ENCODE measurements at regions not wholly inside any gene's neighbourhood (a gene's known extent, or its start where the extent isn't known, plus 50 kb on each side); places are given as distances from the start of the nearest gene placed in this dataset.

GRCh38 chr14:86826661-86827060, 1166.3 kb downstream of the GALC start:
- Mint-ChIP-seq H3K27me3 (ENCODE audit: unreplicated experiment) (peaks cover 2% of the 10 kb centered on the region), H3K36me3 (ENCODE audit: low read depth, unreplicated experiment) (no peaks in the 10 kb centered on the region), H3K4me1 (ENCODE audit: unreplicated experiment) (no peaks in the 10 kb centered on the region), H3K27ac (ENCODE audit: unreplicated experiment) (no peak overlapping the region), H3K4me3 (ENCODE audit: unreplicated experiment) (no peak overlapping the region), H3K9me3 (ENCODE audit: unreplicated experiment) (no peaks in the 10 kb centered on the region)
- TF ChIP-seq CTCF (IDR thresholded peaks at IDR 0.05; ENCODE audit: unreplicated experiment), result no peak
- no peak for DNase-seq (ENCODE audit: low spot score)

- Mint-ChIP-seq H3K27me3 (ENCODE audit: unreplicated experiment) (no peaks in the 10 kb centered on the region), H3K9me3 (ENCODE audit: unreplicated experiment) (no peaks in the 10 kb centered on the region), H3K4me1 (ENCODE audit: unreplicated experiment) (no peaks in the 10 kb centered on the region), H3K36me3 (ENCODE audit: low read depth, unreplicated experiment) (no peaks in the 10 kb centered on the region), H3K27ac (ENCODE audit: unreplicated experiment) (no peak overlapping the region), H3K4me3 (ENCODE audit: unreplicated experiment) (no peak overlapping the region)
- no peak for DNase-seq (ENCODE audit: low spot score)
- no peak for TF ChIP-seq CTCF (IDR thresholded peaks at IDR 0.05; ENCODE audit: unreplicated experiment)
These were observed 1168.8 kb downstream of the GALC start for GRCh38 chr14:86824167-86824566.

- TF ChIP-seq CTCF (IDR thresholded peaks at IDR 0.05; ENCODE audit: unreplicated experiment), result no peak
- no peak overlapping the region for H3K4me3 Mint-ChIP-seq (ENCODE audit: unreplicated experiment)
- H3K36me3 Mint-ChIP-seq (ENCODE audit: low read depth, unreplicated experiment), result no peaks in the 10 kb centered on the region
- H3K27me3 Mint-ChIP-seq (ENCODE audit: unreplicated experiment), result no peaks in the 10 kb centered on the region
- no peak for DNase-seq (ENCODE audit: low spot score)
- H3K9me3 Mint-ChIP-seq (ENCODE audit: unreplicated experiment), result no peaks in the 10 kb centered on the region
- no peak overlapping the region for H3K27ac Mint-ChIP-seq (ENCODE audit: unreplicated experiment)
- H3K4me1 Mint-ChIP-seq (ENCODE audit: unreplicated experiment), result no peaks in the 10 kb centered on the region
These were observed 1169.4 kb downstream of the GALC start for GRCh38 chr14:86823581-86823980.

- Mint-ChIP-seq H3K36me3 (ENCODE audit: low read depth, unreplicated experiment) (no peaks in the 10 kb centered on the region), H3K9me3 (ENCODE audit: unreplicated experiment) (no peaks in the 10 kb centered on the region), H3K27ac (ENCODE audit: unreplicated experiment) (no peak overlapping the region), H3K4me1 (ENCODE audit: unreplicated experiment) (no peaks in the 10 kb centered on the region), H3K27me3 (ENCODE audit: unreplicated experiment) (no peaks in the 10 kb centered on the region), H3K4me3 (ENCODE audit: unreplicated experiment) (no peak overlapping the region)
- TF ChIP-seq CTCF (IDR thresholded peaks at IDR 0.05; ENCODE audit: unreplicated experiment), result no peak
- DNase-seq (ENCODE audit: low spot score), result no peak
These were observed 1177.6 kb downstream of the GALC start for GRCh38 chr14:86815341-86815740.

GRCh38 chr14:86802726-86803125, 1190.3 kb downstream of the GALC start:
- H3K4me1 Mint-ChIP-seq (ENCODE audit: unreplicated experiment), result no peaks in the 10 kb centered on the region
- no peak for TF ChIP-seq CTCF (IDR thresholded peaks at IDR 0.05; ENCODE audit: unreplicated experiment)
- H3K36me3 Mint-ChIP-seq (ENCODE audit: low read depth, unreplicated experiment), result no peaks in the 10 kb centered on the region
- DNase-seq (ENCODE audit: low spot score), result no peak
- H3K27ac Mint-ChIP-seq (ENCODE audit: unreplicated experiment), result no peak overlapping the region
- no peaks in the 10 kb centered on the region for H3K27me3 Mint-ChIP-seq (ENCODE audit: unreplicated experiment)
- H3K9me3 Mint-ChIP-seq (ENCODE audit: unreplicated experiment), result no peaks in the 10 kb centered on the region
- H3K4me3 Mint-ChIP-seq (ENCODE audit: unreplicated experiment), result no peak overlapping the region
